A549 (cell line): ENCODE measurements at regions not wholly inside any gene's neighbourhood (a gene's known extent, or its start where the extent isn't known, plus 50 kb on each side); places are given as distances from the start of the nearest gene placed in this dataset.

Experiments
- ATAC-seq, 2 experiments: fragments of 200-7000 bp in 1 of 2; fragments of >200 bp in 1 of 2; cut with Nextera tagmentation in 1 of 2; cut with Tn5 transposase in 1 of 2; 3 replicates each; pipeline versions ENCODE4 v1.8.0 to v1.9.1; 2018 to 2020; ENCODE audit warnings: mild to moderate bottlenecking in 1 of 2, moderate library complexity in 1 of 2
- CTCF ChIA-PET: fragments of 300-600 bp; sonication (Branson Sonifier 250); formaldehyde crosslinking; extraction: SDS; loops from one replicate; lab custom pipeline; 2021; ENCODE audit warnings: antibody characterized with exemption, inconsistent platforms; lab: Yijun Ruan, JAX
- POLR2A ChIA-PET: fragments of 350-600 bp; formaldehyde crosslinking; extraction: SDS; loops from one replicate; lab custom pipeline; 2021; ENCODE audit warnings: antibody characterized with exemption, inconsistent platforms; lab: Yijun Ruan, JAX
- DNase-seq, 2 experiments: peaks; one replicate each; pipeline versions ENCODE4 v3.0.0 to v3.0.0-alpha.2; 2011 to 2016; ENCODE audit warnings: low read depth in 1 of 2, low spot score in 1 of 2
- FAIRE-seq: peaks from 2 replicates; lab custom pipeline; 2011; peaks lifted over from hg19 to GRCh38; lab: Jason Lieb, UNC
- H3K27ac ChIP-seq, 2 experiments: fragments of >200 bp; sonication (Bioruptor Twin); formaldehyde crosslinking; 3 replicates each; pipeline ENCODE4 v1.5.1; 2016 to 2017
- H3K4me1 ChIP-seq: fragments of >200 bp; sonication (Bioruptor Twin); formaldehyde crosslinking; 3 replicates; pipeline ENCODE4 v1.6.1; 2016
- H3K4me2 ChIP-seq: fragments of >200 bp; sonication (Bioruptor Twin); formaldehyde crosslinking; 3 replicates; pipeline ENCODE4 v1.6.1; 2016
- H3K4me3 ChIP-seq: fragments of >200 bp; sonication (Bioruptor Twin); formaldehyde crosslinking; 3 replicates; pipeline ENCODE4 v1.5.1; 2016
- H3K9me3 ChIP-seq: fragments of >200 bp; sonication (Bioruptor Twin); formaldehyde crosslinking; 3 replicates; pipeline ENCODE4 v1.6.1; 2016
- BHLHE40 ChIP-seq: IDR thresholded peaks from 2 replicates; pipeline ENCODE4 v1.6.1; 2012; ENCODE audit warnings: low read depth, low read length, inconsistent platforms
- CHD2 ChIP-seq: fragments of 150-350 bp; IDR thresholded peaks from 2 replicates; pipeline ENCODE4 v1.6.1; 2014; ENCODE audit warnings: low read length; ENCODE audit not compliant: partially characterized antibody
- ESRRA ChIP-seq: fragments of 150-350 bp; IDR thresholded peaks from 2 replicates; pipeline ENCODE4 v1.6.1; 2014; ENCODE audit warnings: mild to moderate bottlenecking, low read length, borderline replicate concordance
- HOXB13 ChIP-seq: fragments of 250-450 bp; sonication (Bioruptor Pico); IDR thresholded peaks from 2 replicates; pipeline ENCODE4 v1.5.0; 2020; ENCODE audit warnings: low read depth, mild to moderate bottlenecking, moderate library complexity
- JUN ChIP-seq, 2 experiments: fragments of >200 bp; sonication (Bioruptor Twin); formaldehyde crosslinking; IDR thresholded peaks; 2 replicates in 1 of 2; 3 replicates in 1 of 2; pipeline ENCODE4 v1.6.1; 2016 to 2017
- JUNB ChIP-seq: fragments of >200 bp; sonication (Bioruptor Twin); formaldehyde crosslinking; IDR thresholded peaks from 2 replicates; pipeline ENCODE4 v1.6.1; 2016
- KDM1A ChIP-seq: fragments of 200-600 bp; sonication (generic); IDR thresholded peaks from 2 replicates; pipeline ENCODE4 v1.6.1; 2016; ENCODE audit warnings: low read depth, mild to moderate bottlenecking
- MAZ ChIP-seq: fragments of 150-350 bp; IDR thresholded peaks from 2 replicates; pipeline ENCODE4 v1.6.1; 2014; ENCODE audit warnings: antibody characterized with exemption, low read depth, low read length, borderline replicate concordance
- MYC ChIP-seq: IDR thresholded peaks from 2 replicates; pipeline ENCODE4 v1.6.1; 2012; ENCODE audit warnings: mild to moderate bottlenecking, inconsistent platforms, low read length, improper control_type of control experiment, borderline replicate concordance
- POLR2AphosphoS2 ChIP-seq: conservative IDR thresholded peaks from 2 replicates; pipeline ENCODE4 v1.6.1; 2012; ENCODE audit warnings: low read length, improper control_type of control experiment, inconsistent platforms
- RAD21 ChIP-seq, 2 experiments: fragments of >200 bp in 1 of 2; sonication (Bioruptor Twin) in 1 of 2; formaldehyde crosslinking in 1 of 2; IDR thresholded peaks in 1 of 2; conservative IDR thresholded peaks in 1 of 2; 2 replicates in 1 of 2; 3 replicates in 1 of 2; pipeline ENCODE4 v1.6.1; 2012 to 2018; ENCODE audit warnings: inconsistent platforms in 1 of 2
- RARB ChIP-seq: fragments of 250-450 bp; sonication (Bioruptor Pico); IDR thresholded peaks from 2 replicates; pipeline ENCODE4 v1.8.0; 2021; ENCODE audit warnings: mild to moderate bottlenecking, moderate library complexity
- SMC3 ChIP-seq: fragments of >200 bp; sonication (Bioruptor Twin); formaldehyde crosslinking; IDR thresholded peaks from 3 replicates; pipeline ENCODE4 v1.6.1; 2018; ENCODE audit warnings: inconsistent platforms
- TFCP2L1 ChIP-seq: fragments of 250-450 bp; sonication (Bioruptor Pico); IDR thresholded peaks from 2 replicates; pipeline ENCODE4 v1.5.0; 2021; ENCODE audit warnings: mild to moderate bottlenecking
- ZC3H11A ChIP-seq: fragments of 450-650 bp; IDR thresholded peaks from 2 replicates; pipeline ENCODE4 v1.6.1; 2014; ENCODE audit warnings: antibody characterized with exemption, mild to moderate bottlenecking
- ZFP36 ChIP-seq: fragments of 450-650 bp; IDR thresholded peaks from 2 replicates; pipeline ENCODE4 v1.6.1; 2014; ENCODE audit warnings: borderline replicate concordance; ENCODE audit not compliant: partially characterized antibody
- ZNF302 ChIP-seq: fragments of 250-450 bp; sonication (Bioruptor Pico); IDR thresholded peaks from 2 replicates; pipeline ENCODE4 v1.9.0; 2021; ENCODE audit warnings: inconsistent platforms, mild to moderate bottlenecking, moderate library complexity
- WGBS: methylation state at CpG from one replicate; pipeline ENCODE4 v1.1.6; 2017; ENCODE audit errors: missing lambda C conversion rate; 5-methylcytosine and 5-hydroxymethylcytosine counted together
- TF ChIP-seq, protein P1 (sequence below): fragments of 200-600 bp; sonication (generic); IDR thresholded peaks from 2 replicates; pipeline ENCODE4 v1.6.1; 2016; ENCODE audit warnings: antibody characterized with exemption, mild to moderate bottlenecking, moderate library complexity
- TF ChIP-seq, protein P2 (sequence below): IDR thresholded peaks from 2 replicates; pipeline ENCODE4 v1.6.1; 2012
- TF ChIP-seq, protein P3 (sequence below): fragments of 250-450 bp; sonication (Bioruptor Pico); IDR thresholded peaks from 2 replicates; pipeline ENCODE4 v1.5.0; 2021; ENCODE audit warnings: mild to moderate bottlenecking, moderate library complexity, borderline replicate concordance

DNA sequence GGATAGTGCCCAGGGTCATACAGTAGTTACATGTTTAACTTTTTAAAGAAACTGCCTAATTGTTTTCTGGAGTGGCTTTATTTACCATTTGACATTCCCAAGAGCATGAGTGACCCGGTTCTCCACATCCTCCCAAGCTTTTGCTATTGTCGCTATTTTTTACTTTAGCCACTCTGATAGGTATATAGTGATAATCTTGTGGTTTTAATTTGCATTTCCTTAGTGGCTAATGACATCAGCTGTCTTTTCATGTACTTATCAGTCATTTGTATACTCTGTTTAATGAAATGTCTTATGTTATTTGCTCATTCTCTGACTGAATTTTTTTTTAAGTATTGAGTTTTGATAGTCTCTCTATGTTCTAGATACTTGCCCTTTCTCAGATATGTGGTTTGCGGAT is 109.7 kb upstream of the HS6ST1 start:
- Histone ChIP-seq H3K27ac (no peak overlapping the region), H3K4me1 (no peaks in the 10 kb centered on the region), H3K4me2 (no peak overlapping the region), H3K9me3 (peaks cover 8% of the 10 kb centered on the region; the same call in 1 of the 3 replicates), H3K4me3 (no peak overlapping the region)
- TF ChIP-seq JUNB, result no peak
- TF ChIP-seq JUN (IDR thresholded peaks at IDR 0.05), result no peak
- TF ChIP-seq RARB (CRISPR knock-in tag), result no peak
- no peak for TF ChIP-seq TFCP2L1
- no peak for TF ChIP-seq BHLHE40
- TF ChIP-seq ESRRA, result no peak
- no peak for ATAC-seq
- POLR2A ChIA-PET, result no interaction called here
- 60% methylated on average over 3 of the region's 3 CpGs for WGBS
- CTCF ChIA-PET, result no interaction called here
- DNase-seq, result no peak
- FAIRE-seq, result no peak

DNA sequence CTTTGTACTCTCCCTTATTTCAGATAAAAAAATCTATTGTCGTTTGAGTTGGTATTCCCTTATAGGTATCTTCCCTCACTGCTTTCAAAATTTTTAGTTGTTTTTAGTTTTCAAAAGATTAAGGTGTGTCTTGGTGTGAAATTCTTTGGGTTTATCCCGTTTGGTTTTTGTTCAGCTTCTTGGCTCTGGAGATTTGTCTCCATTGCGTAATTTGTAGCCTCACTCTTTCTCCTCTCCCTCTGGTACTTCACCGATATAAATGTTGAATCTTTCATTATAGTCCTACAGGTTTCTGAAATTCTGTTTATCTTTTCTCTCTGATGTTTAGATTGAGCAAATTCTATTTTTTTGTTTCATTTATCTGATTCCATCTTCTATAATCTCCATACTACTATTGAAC is 113.8 kb upstream of the HS6ST1 start:
- ChIA-PET CTCF (no interaction called here), POLR2A (no interaction called here)
- no peak for DNase-seq
- WGBS, result 68% methylated on average over 4 of the region's 4 CpGs
- no peak for ATAC-seq
- TF ChIP-seq KDM1A, result no peak
- no peak overlapping the region for H3K4me3 ChIP-seq
- no peak overlapping the region for H3K4me2 ChIP-seq
- H3K27ac ChIP-seq, result no peak overlapping the region
- no peaks in the 10 kb centered on the region for H3K4me1 ChIP-seq
- no peak for FAIRE-seq
- peaks cover 8% of the 10 kb centered on the region; the same call in 1 of the 3 replicates for H3K9me3 ChIP-seq

DNA sequence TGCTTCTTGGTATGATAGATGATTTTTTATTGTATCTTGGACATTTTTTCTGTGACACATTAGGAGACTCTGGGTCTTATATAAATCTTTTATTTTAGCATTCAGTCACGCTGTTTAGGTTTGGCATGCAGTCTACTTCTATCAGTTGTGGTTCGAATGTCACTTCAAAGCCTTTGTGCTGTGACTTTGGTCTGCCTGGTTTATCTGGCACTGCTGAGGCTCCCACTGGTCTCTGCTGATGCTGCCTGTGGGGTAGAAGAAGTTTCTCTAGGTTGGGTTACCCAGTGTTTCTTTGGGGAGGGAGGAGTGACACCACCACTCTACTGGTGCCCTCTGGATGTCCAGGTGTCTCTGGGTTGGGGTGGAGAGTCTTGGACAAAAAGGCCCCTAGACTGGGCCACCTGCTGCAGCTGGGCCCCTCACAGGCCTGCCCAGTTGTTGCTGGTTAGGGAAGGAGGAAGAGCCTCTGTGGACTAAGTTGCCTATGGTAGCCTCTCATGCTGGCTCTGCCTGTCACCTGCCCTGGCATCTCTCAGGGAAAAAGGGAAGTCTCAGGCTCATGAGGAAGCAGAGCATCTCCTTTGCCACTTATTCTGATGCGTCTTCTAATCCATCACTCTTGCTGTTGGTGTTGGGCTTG is 115.4 kb upstream of the HS6ST1 start:
- H3K4me1 ChIP-seq, result no peaks in the 10 kb centered on the region
- TF ChIP-seq, protein P1, sequence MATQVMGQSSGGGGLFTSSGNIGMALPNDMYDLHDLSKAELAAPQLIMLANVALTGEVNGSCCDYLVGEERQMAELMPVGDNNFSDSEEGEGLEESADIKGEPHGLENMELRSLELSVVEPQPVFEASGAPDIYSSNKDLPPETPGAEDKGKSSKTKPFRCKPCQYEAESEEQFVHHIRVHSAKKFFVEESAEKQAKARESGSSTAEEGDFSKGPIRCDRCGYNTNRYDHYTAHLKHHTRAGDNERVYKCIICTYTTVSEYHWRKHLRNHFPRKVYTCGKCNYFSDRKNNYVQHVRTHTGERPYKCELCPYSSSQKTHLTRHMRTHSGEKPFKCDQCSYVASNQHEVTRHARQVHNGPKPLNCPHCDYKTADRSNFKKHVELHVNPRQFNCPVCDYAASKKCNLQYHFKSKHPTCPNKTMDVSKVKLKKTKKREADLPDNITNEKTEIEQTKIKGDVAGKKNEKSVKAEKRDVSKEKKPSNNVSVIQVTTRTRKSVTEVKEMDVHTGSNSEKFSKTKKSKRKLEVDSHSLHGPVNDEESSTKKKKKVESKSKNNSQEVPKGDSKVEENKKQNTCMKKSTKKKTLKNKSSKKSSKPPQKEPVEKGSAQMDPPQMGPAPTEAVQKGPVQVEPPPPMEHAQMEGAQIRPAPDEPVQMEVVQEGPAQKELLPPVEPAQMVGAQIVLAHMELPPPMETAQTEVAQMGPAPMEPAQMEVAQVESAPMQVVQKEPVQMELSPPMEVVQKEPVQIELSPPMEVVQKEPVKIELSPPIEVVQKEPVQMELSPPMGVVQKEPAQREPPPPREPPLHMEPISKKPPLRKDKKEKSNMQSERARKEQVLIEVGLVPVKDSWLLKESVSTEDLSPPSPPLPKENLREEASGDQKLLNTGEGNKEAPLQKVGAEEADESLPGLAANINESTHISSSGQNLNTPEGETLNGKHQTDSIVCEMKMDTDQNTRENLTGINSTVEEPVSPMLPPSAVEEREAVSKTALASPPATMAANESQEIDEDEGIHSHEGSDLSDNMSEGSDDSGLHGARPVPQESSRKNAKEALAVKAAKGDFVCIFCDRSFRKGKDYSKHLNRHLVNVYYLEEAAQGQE, result no peak
- H3K9me3 ChIP-seq, result peaks cover 7% of the 10 kb centered on the region; the same call in 1 of the 3 replicates
- 45% methylated on average over 2 of the region's 3 CpGs for WGBS
- CTCF ChIA-PET, result no interaction called here
- no peak overlapping the region for H3K27ac ChIP-seq
- ATAC-seq, result no peak
- POLR2A ChIA-PET, result no interaction called here
- H3K4me3 ChIP-seq, result no peak overlapping the region
- FAIRE-seq, result no peak
- no peak overlapping the region for H3K4me2 ChIP-seq
- DNase-seq, result no peak

DNA sequence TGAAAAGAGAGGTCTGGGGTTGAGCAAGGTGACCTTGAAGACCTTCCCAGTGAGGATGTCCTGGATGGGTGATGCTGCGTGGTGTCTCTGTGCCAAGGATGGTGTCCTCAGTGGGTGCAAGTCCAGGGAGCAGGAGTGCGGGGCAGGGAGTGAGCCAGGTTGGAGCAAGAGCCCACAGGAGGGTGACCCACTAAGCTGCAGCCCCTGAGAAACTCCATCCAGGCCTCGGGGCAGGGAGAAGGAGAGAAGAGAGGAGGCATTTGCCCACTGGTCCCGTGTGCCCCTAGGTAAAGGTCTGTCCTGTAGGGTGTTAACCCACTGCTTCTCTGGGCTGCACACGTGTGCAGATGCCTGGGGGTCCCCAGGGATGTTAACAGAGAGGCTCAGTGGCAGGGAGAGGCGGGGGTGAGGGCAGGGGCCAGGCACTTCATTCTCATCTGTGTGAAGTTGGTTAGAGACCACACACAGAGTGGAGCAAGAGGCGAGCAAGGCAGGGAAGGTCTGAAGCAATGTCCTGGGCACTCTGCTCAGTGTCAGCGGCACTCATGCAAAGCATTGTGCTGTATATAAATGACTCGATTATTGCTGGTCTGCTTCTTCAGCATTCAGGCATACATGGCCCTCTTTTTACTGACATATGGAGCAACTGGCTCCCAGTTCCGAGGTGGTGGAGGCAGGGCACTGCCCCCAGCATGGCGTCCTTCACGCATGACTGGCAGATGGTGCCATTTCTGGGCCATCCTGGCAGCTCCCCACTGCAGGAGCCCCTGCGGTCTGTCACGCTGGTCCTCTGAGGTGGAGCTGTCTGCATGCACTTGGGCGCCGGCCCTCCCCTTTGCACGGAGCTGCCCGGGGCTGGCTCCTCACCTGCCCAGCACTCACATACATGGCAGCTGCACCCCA is 117.2 kb upstream of the HS6ST1 start:
- TF ChIP-seq POLR2AphosphoS2, result no peak
- TF ChIP-seq ZNF302 (CRISPR knock-in tag), result no peak
- TF ChIP-seq ZC3H11A, result no peak
- TF ChIP-seq HOXB13 (CRISPR knock-in tag), result no peak
- TF ChIP-seq ESRRA, result no peak
- TF ChIP-seq SMC3, result no peak
- TF ChIP-seq CHD2, result no peak
- no peak for TF ChIP-seq MYC
- TF ChIP-seq ZFP36, result no peak
- TF ChIP-seq, protein P2, sequence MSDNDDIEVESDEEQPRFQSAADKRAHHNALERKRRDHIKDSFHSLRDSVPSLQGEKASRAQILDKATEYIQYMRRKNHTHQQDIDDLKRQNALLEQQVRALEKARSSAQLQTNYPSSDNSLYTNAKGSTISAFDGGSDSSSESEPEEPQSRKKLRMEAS, result no peak
- no peak for TF ChIP-seq MAZ
- TF ChIP-seq, protein P3, sequence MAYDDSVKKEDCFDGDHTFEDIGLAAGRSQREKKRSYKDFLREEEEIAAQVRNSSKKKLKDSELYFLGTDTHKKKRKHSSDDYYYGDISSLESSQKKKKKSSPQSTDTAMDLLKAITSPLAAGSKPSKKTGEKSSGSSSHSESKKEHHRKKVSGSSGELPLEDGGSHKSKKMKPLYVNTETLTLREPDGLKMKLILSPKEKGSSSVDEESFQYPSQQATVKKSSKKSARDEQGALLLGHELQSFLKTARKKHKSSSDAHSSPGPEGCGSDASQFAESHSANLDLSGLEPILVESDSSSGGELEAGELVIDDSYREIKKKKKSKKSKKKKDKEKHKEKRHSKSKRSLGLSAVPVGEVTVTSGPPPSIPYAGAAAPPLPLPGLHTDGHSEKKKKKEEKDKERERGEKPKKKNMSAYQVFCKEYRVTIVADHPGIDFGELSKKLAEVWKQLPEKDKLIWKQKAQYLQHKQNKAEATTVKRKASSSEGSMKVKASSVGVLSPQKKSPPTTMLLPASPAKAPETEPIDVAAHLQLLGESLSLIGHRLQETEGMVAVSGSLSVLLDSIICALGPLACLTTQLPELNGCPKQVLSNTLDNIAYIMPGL (CRISPR knock-in tag), result no peak
- TF ChIP-seq RAD21 (conservative IDR thresholded peaks at IDR 0.05 in 1 of 2, IDR thresholded peaks at IDR 0.05 in 1 of 2), result no peak
- TF ChIP-seq, all 56 proteins: peak for 0
- 46% methylated on average over 10 of the region's 18 CpGs for WGBS
- Histone ChIP-seq H3K4me2 (no peak overlapping the region), H3K4me3 (no peak overlapping the region), H3K9me3 (no peaks in the 10 kb centered on the region), H3K27ac (no peak overlapping the region), H3K4me1 (no peaks in the 10 kb centered on the region)
- POLR2A ChIA-PET, result no interaction called here
- DNase-seq (no peak), ATAC-seq (no peak), FAIRE-seq (no peak)
- CTCF ChIA-PET, result no interaction called here
